HepG2 (cell line): ENCODE measurements at regions not wholly inside any gene's neighbourhood (a gene's known extent, or its start where the extent isn't known, plus 50 kb on each side); places are given as distances from the start of the nearest gene placed in this dataset.

Experiments
- GRHL1 ChIP-seq: sonication (generic); formaldehyde crosslinking; conservative IDR thresholded peaks from 2 replicates; pipeline ENCODE4 v1.8.0; 2022; ENCODE audit warnings: missing genetic modification reagents
- GTF3A ChIP-seq: sonication (generic); formaldehyde crosslinking; conservative IDR thresholded peaks from 2 replicates; pipeline ENCODE4 v1.4.0; 2020; ENCODE audit warnings: mild to moderate bottlenecking, missing genetic modification reagents
- HDAC2 ChIP-seq: sonication (generic); formaldehyde crosslinking; IDR thresholded peaks from 2 replicates; pipeline ENCODE4 v1.4.0; 2020; ENCODE audit warnings: missing genetic modification reagents
- KDM5B ChIP-seq: sonication (generic); formaldehyde crosslinking; IDR thresholded peaks from 2 replicates; pipeline ENCODE4 v1.4.0; 2020; ENCODE audit warnings: missing genetic modification reagents, mild to moderate bottlenecking, borderline replicate concordance
- MBNL3 ChIP-seq: fragments of 250-450 bp; sonication (Bioruptor Pico); conservative IDR thresholded peaks from 2 replicates; pipeline ENCODE4 v1.8.0; 2022; ENCODE audit warnings: mild to moderate bottlenecking, inconsistent platforms
- PHF20 ChIP-seq: sonication (generic); formaldehyde crosslinking; IDR thresholded peaks from 2 replicates; pipeline ENCODE4 v1.5.0; 2020; ENCODE audit warnings: mild to moderate bottlenecking, missing genetic modification reagents
- RNF219 ChIP-seq: sonication (generic); formaldehyde crosslinking; IDR thresholded peaks from 2 replicates; pipeline ENCODE4 v1.5.0; 2020; ENCODE audit warnings: mild to moderate bottlenecking, missing genetic modification reagents
- SOX6 ChIP-seq, 2 experiments: fragments of 450-650 bp in 1 of 2; sonication (generic) in 1 of 2; formaldehyde crosslinking in 1 of 2; IDR thresholded peaks; 2 replicates each; pipeline versions ENCODE4 v1.4.0 to v1.6.1; 2017 to 2020; ENCODE audit warnings: antibody characterized with exemption in 1 of 2, mild to moderate bottlenecking in 1 of 2, missing genetic modification reagents in 1 of 2
- TCF12 ChIP-seq, 2 experiments: fragments of 450-650 bp in 1 of 2; sonication (generic) in 1 of 2; formaldehyde crosslinking in 1 of 2; IDR thresholded peaks; 2 replicates each; pipeline versions ENCODE4 v1.6.1 to v1.8.0; 2017 to 2022; ENCODE audit warnings: antibody characterized with exemption in 1 of 2, mild to moderate bottlenecking in 1 of 2, missing genetic modification reagents in 1 of 2, moderate library complexity in 1 of 2
- ZNF335 ChIP-seq: sonication (generic); formaldehyde crosslinking; IDR thresholded peaks from 2 replicates; pipeline ENCODE4 v1.4.0; 2020; ENCODE audit warnings: missing genetic modification reagents
- ZNF484 ChIP-seq: sonication (generic); formaldehyde crosslinking; IDR thresholded peaks from 2 replicates; pipeline ENCODE4 v1.5.1; 2020; ENCODE audit warnings: mild to moderate bottlenecking, low read depth, missing genetic modification reagents, borderline replicate concordance
- ZNF567 ChIP-seq: sonication (generic); formaldehyde crosslinking; IDR thresholded peaks from 2 replicates; pipeline ENCODE4 v1.8.1; 2023; ENCODE audit warnings: mild to moderate bottlenecking, missing genetic modification reagents, borderline replicate concordance
- TF ChIP-seq, protein P1 (sequence below), 2 experiments: IDR thresholded peaks; 2 replicates each; pipeline ENCODE4 v1.6.1; 2011 to 2012; ENCODE audit warnings: low read length in 2 of 2, borderline replicate concordance in 1 of 2, low read depth in 1 of 2, mild to moderate bottlenecking in 1 of 2, moderate library complexity in 1 of 2
- TF ChIP-seq, protein P2 (sequence below): sonication (generic); formaldehyde crosslinking; IDR thresholded peaks from 2 replicates; pipeline ENCODE4 v1.4.0; 2020; ENCODE audit warnings: mild to moderate bottlenecking, missing genetic modification reagents, borderline replicate concordance

- TF ChIP-seq, protein P1, sequence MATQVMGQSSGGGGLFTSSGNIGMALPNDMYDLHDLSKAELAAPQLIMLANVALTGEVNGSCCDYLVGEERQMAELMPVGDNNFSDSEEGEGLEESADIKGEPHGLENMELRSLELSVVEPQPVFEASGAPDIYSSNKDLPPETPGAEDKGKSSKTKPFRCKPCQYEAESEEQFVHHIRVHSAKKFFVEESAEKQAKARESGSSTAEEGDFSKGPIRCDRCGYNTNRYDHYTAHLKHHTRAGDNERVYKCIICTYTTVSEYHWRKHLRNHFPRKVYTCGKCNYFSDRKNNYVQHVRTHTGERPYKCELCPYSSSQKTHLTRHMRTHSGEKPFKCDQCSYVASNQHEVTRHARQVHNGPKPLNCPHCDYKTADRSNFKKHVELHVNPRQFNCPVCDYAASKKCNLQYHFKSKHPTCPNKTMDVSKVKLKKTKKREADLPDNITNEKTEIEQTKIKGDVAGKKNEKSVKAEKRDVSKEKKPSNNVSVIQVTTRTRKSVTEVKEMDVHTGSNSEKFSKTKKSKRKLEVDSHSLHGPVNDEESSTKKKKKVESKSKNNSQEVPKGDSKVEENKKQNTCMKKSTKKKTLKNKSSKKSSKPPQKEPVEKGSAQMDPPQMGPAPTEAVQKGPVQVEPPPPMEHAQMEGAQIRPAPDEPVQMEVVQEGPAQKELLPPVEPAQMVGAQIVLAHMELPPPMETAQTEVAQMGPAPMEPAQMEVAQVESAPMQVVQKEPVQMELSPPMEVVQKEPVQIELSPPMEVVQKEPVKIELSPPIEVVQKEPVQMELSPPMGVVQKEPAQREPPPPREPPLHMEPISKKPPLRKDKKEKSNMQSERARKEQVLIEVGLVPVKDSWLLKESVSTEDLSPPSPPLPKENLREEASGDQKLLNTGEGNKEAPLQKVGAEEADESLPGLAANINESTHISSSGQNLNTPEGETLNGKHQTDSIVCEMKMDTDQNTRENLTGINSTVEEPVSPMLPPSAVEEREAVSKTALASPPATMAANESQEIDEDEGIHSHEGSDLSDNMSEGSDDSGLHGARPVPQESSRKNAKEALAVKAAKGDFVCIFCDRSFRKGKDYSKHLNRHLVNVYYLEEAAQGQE (IDR thresholded peaks at IDR 0.05; ENCODE audit: borderline replicate concordance in 1 of 2, low read depth in 1 of 2, low read length in 2 of 2): no peak
- no peak for TF ChIP-seq MBNL3
- TF ChIP-seq RNF219 (CRISPR knock-in tag): no peak
- TF ChIP-seq ZNF484: no peak
- no peak for TF ChIP-seq GTF3A (CRISPR knock-in tag)
- 0 out of 2 replicates have a peak, but pooled peaks have one; percentile 43 for TF ChIP-seq ZNF567
- TF ChIP-seq TCF12 (IDR thresholded peaks at IDR 0.05): no peak
- TF ChIP-seq TCF12 (CRISPR knock-in tag; IDR thresholded peaks at IDR 0.05): peak; percentile 53; the same call in 1 of the 2 replicates
- no peak for TF ChIP-seq ZNF335
- TF ChIP-seq PHF20 (CRISPR knock-in tag): no peak
- TF ChIP-seq, protein P2, sequence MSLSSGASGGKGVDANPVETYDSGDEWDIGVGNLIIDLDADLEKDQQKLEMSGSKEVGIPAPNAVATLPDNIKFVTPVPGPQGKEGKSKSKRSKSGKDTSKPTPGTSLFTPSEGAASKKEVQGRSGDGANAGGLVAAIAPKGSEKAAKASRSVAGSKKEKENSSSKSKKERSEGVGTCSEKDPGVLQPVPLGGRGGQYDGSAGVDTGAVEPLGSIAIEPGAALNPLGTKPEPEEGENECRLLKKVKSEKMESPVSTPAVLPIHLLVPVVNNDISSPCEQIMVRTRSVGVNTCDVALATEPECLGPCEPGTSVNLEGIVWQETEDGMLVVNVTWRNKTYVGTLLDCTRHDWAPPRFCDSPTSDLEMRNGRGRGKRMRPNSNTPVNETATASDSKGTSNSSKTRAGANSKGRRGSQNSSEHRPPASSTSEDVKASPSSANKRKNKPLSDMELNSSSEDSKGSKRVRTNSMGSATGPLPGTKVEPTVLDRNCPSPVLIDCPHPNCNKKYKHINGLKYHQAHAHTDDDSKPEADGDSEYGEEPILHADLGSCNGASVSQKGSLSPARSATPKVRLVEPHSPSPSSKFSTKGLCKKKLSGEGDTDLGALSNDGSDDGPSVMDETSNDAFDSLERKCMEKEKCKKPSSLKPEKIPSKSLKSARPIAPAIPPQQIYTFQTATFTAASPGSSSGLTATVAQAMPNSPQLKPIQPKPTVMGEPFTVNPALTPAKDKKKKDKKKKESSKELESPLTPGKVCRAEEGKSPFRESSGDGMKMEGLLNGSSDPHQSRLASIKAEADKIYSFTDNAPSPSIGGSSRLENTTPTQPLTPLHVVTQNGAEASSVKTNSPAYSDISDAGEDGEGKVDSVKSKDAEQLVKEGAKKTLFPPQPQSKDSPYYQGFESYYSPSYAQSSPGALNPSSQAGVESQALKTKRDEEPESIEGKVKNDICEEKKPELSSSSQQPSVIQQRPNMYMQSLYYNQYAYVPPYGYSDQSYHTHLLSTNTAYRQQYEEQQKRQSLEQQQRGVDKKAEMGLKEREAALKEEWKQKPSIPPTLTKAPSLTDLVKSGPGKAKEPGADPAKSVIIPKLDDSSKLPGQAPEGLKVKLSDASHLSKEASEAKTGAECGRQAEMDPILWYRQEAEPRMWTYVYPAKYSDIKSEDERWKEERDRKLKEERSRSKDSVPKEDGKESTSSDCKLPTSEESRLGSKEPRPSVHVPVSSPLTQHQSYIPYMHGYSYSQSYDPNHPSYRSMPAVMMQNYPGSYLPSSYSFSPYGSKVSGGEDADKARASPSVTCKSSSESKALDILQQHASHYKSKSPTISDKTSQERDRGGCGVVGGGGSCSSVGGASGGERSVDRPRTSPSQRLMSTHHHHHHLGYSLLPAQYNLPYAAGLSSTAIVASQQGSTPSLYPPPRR (CRISPR knock-in tag): peak; percentile 81; the same call in 1 of the 2 replicates
- TF ChIP-seq GRHL1 (CRISPR knock-in tag): no peak
- peak; percentile 73 for TF ChIP-seq HDAC2 (CRISPR knock-in tag)
- TF ChIP-seq SOX6 (IDR thresholded peaks at IDR 0.05): no peak
- TF ChIP-seq SOX6 (CRISPR knock-in tag; IDR thresholded peaks at IDR 0.05): peak; percentile 95
- TF ChIP-seq KDM5B (CRISPR knock-in tag): peak; percentile 42; the same call in 1 of the 2 replicates
Observed at GRCh38 chr1:10936998-10937901, 75.2 kb upstream of the TARDBP start (continued).
